Activated naive CD8-positive, alpha-beta T cell treated with anti-CD3 and anti-CD28 coated beads, Interleukin-2, amount 50 U/mL, for 24 hours (primary cell): ENCODE measurements at regions not wholly inside any gene's neighbourhood (a gene's known extent, or its start where the extent isn't known, plus 50 kb on each side); places are given as distances from the start of the nearest gene placed in this dataset.

ENCODE experiments used
- ATAC-seq: fragments of 150-1000 bp; cut with Tn5 transposase; one replicate; pipeline ENCODE4 v1.10.0; 2021
- DNase-seq: peaks from one replicate; pipeline ENCODE4 v3.0.0; 2021
- H3K27ac Mint-ChIP-seq: one replicate; pipeline ENCODE4 v1.8.0; 2021; ENCODE audit warnings: mild to moderate bottlenecking, mixed read lengths
- H3K27me3 Mint-ChIP-seq: one replicate; pipeline ENCODE4 v1.8.0; 2021; ENCODE audit warnings: mixed read lengths
- H3K36me3 Mint-ChIP-seq: one replicate; pipeline ENCODE4 v1.8.0; 2021; ENCODE audit warnings: low read depth, mixed read lengths
- H3K4me1 Mint-ChIP-seq: one replicate; pipeline ENCODE4 v1.8.0; 2021; ENCODE audit warnings: mixed read lengths
- H3K4me3 Mint-ChIP-seq: one replicate; pipeline ENCODE4 v1.8.0; 2021; ENCODE audit warnings: mild to moderate bottlenecking, moderate library complexity, mixed read lengths
- H3K9me3 Mint-ChIP-seq: one replicate; pipeline ENCODE4 v1.8.0; 2021; ENCODE audit warnings: mixed read lengths

DNA sequence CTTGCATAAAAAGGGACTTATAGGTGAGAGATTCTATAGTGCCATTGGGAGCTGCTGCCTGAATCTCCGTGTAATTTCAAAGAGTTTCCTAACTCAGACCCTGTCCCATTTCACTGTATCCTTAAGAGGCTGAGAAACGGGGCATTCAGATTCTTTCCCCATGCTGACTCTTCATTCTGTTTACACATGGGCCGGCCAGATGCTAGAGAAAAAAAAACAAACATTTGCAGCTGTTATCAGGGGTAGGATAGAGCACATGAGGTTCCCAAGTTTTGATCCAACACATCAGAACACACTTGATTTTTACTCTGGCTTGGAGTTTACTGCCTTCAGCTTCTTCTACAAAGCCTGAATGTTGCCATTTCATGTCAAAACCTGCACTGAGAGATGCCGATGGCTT lies 215.9 kb upstream of the TPRG1 start:
- Mint-ChIP-seq H3K36me3 (no peaks in the 10 kb centered on the region), H3K4me1 (peaks cover 34% of the 10 kb centered on the region), H3K27ac (no peak overlapping the region), H3K9me3 (no peaks in the 10 kb centered on the region), H3K27me3 (no peaks in the 10 kb centered on the region), H3K4me3 (no peak overlapping the region)
- ATAC-seq (no peak), DNase-seq (no peak)

DNA sequence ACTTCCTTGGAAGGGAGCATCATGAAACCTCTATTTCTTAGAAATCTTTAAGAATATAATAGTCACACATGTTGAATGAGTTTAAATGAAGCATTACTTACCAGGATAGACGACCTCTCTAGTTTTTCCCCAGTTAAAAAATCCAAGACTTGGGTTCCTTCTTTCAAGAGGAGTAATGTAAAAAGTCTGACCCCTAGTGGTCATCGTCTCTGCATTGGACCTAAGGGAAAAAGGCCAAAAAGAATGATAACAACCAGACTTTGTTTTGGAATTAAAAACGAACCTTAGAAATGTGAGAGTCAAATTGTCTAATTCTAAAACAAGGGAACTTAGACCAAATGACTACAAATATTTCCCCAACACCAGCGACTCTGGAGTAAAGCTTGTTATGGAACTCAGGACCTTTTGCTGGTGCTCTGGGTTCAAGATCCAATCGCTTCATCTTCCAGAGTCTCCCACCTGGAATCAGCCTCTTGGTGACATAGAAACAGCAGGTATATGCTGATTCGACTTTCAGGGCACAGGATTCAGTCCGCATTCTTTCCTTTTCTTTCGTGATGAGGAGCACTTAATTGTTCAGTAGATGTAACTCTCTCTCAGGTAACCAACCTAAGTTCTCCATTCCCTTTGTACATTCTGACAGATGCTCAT lies 214.8 kb upstream of the TPRG1 start:
- ATAC-seq (peak; percentile 8), DNase-seq (no peak)
- H3K4me1 Mint-ChIP-seq = peaks cover 27% of the 10 kb centered on the region
- no peak overlapping the region for H3K4me3 Mint-ChIP-seq
- no peaks in the 10 kb centered on the region for H3K36me3 Mint-ChIP-seq
- H3K9me3 Mint-ChIP-seq = no peaks in the 10 kb centered on the region
- no peaks in the 10 kb centered on the region for H3K27me3 Mint-ChIP-seq
- no peak overlapping the region for H3K27ac Mint-ChIP-seq

DNA sequence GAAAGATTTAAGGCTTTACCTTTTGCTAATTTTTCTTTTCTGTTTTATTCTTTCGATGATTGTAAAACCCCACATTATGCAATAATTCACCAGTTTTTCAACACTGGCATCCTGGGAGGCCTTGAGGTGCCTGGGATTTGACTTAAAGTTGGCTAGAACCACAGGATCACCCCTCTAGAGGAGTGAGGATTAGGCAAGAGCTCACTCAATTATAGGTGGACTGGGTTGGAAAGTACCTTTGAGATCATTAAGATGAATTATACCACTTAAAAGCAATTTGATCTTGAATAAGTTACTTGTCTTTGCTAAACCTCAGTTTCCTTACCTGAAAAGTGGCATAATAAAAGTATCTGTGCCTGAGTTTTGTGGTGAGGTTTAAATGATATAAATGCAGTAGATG lies 212.8 kb upstream of the TPRG1 start:
- ATAC-seq = no peak
- no peak overlapping the region for H3K27ac Mint-ChIP-seq

DNA sequence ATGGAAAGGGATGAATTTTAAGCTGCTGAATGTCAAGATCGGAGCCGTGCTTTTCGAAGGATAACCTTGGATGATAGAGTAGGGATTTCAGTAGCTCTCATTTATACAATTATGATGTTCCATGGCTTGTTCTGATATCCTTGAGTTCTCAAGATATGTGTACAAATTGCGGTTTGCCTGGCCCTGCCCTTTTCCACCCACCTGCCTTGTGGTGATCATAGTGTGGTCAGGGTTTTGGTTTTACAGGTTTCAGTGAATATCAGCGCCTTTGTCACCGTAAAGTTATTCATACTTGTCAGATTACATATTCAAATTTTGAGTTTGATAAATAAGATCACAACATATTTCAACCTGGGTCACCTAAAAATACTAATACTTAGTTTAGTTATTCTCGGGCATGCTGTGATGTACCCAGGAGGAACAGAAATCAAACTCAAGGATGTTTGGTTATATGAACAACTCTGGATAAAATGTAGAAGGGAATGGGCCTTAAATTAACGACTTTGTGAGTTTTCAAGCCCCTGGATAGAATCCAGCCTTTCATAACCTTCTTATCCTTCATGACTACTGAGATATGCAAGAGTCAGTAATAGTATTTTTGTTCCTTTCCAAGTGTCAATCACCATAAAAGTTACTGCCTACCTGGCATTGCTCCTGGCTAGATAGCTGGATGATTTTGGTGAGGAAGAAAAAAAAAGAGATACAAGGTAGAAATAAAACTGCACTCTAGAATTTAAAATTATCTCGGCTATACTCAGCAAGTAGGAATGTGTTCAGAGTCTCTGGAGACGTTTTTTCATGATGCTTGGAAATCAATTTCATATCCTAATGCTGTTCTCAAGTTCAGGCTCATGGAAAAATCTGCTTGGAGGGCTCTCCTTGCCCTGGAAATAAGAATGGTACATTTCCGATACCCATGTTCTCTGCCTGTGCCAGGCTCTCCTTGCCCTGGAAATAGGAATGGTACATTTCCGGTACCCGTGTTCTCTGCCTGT lies 209.2 kb upstream of the TPRG1 start:
- no peaks in the 10 kb centered on the region for H3K9me3 Mint-ChIP-seq
- no peak overlapping the region for H3K4me3 Mint-ChIP-seq
- peaks cover 13% of the 10 kb centered on the region for H3K4me1 Mint-ChIP-seq
- H3K27ac Mint-ChIP-seq = peak overlapping the region; percentile 33
- no peaks in the 10 kb centered on the region for H3K36me3 Mint-ChIP-seq
- peaks cover 7% of the 10 kb centered on the region for H3K27me3 Mint-ChIP-seq
- ATAC-seq (no peak), DNase-seq (no peak)

More for the DNA sequence above, 212.8 kb upstream of the TPRG1 start:
- no peaks in the 10 kb centered on the region for H3K9me3 Mint-ChIP-seq
- no peak overlapping the region for H3K4me3 Mint-ChIP-seq
- no peak for DNase-seq
- H3K36me3 Mint-ChIP-seq = no peaks in the 10 kb centered on the region
- peaks cover 7% of the 10 kb centered on the region for H3K27me3 Mint-ChIP-seq
- peaks cover 33% of the 10 kb centered on the region for H3K4me1 Mint-ChIP-seq

DNA sequence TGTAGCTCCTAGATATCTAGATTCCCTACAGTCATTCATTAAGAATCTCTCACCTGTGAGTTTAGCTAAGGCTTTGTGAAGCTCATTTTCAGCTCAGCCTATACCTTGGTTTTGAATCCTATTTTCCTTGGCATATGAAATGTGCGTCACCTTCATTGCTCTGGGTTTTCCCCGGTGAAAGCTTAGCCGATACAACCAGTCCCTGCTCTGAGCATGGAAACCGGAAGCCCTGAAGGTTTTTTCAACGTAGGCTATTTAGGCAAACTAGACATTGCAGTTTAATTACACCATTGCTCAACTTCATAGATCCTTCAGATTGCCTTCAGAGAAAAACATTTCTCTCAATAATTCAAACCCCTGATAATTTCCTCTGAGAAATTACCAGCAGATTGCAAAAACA lies 206.8 kb upstream of the TPRG1 start:
- H3K9me3 Mint-ChIP-seq = no peaks in the 10 kb centered on the region
- no peak overlapping the region for H3K4me3 Mint-ChIP-seq

DNA sequence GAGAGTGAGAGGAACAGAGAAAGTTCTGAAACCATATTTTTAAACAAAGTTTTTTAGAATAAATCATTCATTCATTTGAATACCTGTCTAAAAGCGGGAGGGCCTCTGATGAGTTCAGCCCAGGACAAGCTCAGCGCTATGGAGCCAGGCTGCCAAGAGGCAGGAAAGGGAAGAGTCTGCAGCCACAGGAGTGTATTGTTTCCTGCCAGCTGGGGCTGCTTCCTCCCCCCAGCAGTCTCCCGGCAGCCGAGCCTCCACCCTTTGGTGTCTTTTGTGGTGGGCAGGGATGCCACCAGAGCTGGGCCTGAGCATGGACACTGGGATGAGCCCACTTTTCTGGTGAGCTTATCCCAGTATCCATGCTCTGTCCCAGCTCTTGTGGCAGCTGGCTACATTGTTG lies 199.5 kb upstream of the TPRG1 start:
- DNase-seq (no peak), ATAC-seq (no peak)
- Mint-ChIP-seq H3K36me3 (no peaks in the 10 kb centered on the region), H3K4me3 (no peak overlapping the region), H3K27ac (no peak overlapping the region), H3K9me3 (no peaks in the 10 kb centered on the region), H3K4me1 (peaks cover 15% of the 10 kb centered on the region), H3K27me3 (peaks cover 14% of the 10 kb centered on the region)

More for the DNA sequence above, 206.8 kb upstream of the TPRG1 start:
- Mint-ChIP-seq H3K36me3 (no peaks in the 10 kb centered on the region), H3K27ac (no peak overlapping the region), H3K27me3 (peaks cover 7% of the 10 kb centered on the region), H3K4me1 (peaks cover 9% of the 10 kb centered on the region)
- DNase-seq = no peak
- no peak for ATAC-seq

DNA sequence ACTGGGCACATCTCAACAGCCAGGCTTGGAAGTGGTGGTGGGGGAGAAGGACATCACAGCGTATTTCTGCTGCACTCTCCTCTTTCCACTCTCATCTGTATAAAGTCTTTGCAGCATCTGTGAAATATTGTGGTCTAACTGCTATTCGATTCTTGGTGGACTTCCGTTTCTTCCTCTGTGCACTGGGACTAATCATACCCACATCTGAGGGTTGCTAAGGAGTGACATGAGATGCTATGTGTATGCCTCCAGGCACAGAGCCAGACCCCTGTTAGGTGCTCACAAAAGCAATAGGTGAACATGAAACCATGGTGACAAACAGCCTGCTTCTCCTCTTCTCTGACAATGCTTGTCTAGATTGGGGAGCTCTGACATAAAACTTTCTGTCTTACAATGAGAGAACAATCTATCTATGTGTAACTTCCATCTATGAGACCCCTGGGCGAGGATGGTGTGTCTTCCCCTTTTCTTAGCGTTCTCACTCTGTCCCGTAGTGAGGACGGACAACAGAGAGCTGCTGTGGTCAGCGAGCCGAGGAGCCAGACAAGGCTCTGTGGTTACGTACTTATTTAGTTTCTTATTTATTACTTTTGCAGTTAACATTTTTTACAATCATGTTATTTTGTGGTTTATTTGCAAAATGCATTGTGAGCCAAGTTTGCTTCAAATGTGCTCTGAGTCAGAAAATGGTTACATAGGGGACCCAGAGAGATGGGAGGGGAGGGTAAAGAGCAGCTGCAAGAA lies 196.7 kb upstream of the TPRG1 start:
- no peaks in the 10 kb centered on the region for H3K9me3 Mint-ChIP-seq
- no peaks in the 10 kb centered on the region for H3K36me3 Mint-ChIP-seq
- H3K4me1 Mint-ChIP-seq = peaks cover 15% of the 10 kb centered on the region
- no peak for DNase-seq
- H3K4me3 Mint-ChIP-seq = no peak overlapping the region
- peak; percentile 80 for ATAC-seq
- H3K27ac Mint-ChIP-seq = peak overlapping the region; percentile 28
- H3K27me3 Mint-ChIP-seq = peaks cover 14% of the 10 kb centered on the region

DNA sequence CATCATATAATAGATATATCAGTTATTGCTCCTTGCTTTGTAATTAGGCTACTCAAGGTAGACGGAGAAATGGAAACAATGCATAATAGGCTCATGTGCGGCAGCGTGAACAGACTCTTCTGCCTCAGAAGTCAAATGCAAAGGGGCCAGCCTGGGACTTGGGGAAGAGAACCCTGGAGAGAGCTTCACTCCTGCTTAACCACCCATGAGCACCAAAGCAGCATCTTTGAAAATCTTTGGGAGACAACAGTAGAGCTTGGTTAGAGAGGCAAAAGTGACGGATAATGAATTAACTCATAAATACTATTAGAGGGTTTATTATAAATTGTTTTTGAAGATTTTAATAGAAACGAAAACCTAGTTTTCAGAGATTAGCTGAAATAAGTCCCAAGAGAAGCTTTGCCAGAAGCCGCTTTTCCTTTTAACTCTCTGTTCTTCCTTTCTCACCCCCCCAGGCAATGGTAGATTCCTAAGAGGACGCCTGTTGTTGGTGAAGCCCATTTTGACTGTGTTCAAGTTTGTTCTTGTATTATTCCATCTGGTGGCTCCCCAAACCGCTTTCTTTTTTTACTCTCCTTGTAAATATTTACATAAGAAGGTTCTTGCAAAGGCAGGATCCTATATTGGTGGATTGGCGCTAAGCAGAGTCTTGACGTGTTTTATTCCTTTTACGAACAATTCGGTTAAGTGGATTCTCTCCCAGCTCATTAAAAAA lies 196.0 kb upstream of the TPRG1 start:
- H3K4me3 Mint-ChIP-seq = no peak overlapping the region
- no peak for ATAC-seq

DNA sequence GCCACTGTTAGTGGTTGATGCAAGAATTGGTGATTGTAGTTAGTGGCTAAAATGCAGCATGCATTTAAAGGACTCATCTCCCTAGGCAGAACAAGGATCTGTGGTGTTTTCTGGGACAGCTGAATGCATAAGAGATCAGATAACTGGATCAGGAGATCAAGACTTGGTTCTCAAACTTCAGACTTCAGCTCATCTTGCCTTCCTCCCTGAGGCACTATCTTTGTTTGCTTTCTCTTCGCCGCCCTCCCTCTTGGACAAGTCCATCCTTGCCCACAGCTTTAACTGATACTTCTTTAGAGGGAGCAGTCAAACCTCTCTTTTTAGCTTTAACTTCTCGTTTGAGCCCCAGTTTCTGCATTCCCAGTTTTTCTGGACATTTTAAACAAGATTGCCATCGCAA lies 195.4 kb upstream of the TPRG1 start:
- Mint-ChIP-seq H3K9me3 (no peaks in the 10 kb centered on the region), H3K36me3 (no peaks in the 10 kb centered on the region), H3K4me1 (peaks cover 15% of the 10 kb centered on the region)

More for the DNA sequence above, 196.0 kb upstream of the TPRG1 start:
- Mint-ChIP-seq H3K36me3 (no peaks in the 10 kb centered on the region), H3K4me1 (peaks cover 15% of the 10 kb centered on the region), H3K9me3 (no peaks in the 10 kb centered on the region), H3K27me3 (peaks cover 10% of the 10 kb centered on the region), H3K27ac (no peak overlapping the region)
- no peak for DNase-seq

DNA sequence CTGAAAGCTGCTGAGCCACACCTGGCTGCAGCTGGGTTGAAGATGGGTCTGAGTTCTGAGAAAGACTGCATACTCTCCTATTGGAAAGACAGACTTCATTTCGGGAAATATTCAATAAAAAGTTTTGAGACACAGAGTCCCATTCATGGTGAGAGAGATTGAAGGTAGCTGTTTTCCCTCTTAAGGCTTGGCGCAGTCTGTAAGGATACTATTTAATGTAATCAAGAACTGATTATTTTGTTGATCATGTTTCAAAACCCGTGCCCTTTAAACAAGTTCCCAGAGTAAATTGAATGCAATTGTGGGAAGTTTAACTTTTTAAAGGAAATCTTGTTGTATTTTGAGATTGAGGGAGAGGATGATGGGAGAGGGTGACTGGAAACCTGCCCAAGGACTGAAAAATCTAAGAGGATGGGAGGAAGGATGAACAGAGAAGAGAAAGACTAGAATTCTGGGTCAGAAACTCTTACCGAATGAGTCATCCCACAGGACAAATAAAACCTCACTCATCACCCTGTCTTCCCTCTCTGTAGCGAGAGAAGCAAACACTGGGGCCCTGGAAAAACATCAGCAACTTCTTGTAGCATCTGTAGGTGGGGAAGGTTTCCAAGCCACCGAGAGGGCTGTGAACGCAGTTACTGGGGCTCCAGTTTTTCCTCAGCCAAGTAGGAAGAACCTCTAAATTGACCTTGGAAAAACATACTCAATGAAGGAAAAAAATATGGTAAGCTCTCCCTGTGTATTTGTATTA lies 193.2 kb upstream of the TPRG1 start:
- H3K4me1 Mint-ChIP-seq = peaks cover 11% of the 10 kb centered on the region
- no peaks in the 10 kb centered on the region for H3K9me3 Mint-ChIP-seq
- no peaks in the 10 kb centered on the region for H3K36me3 Mint-ChIP-seq
- ATAC-seq (no peak), DNase-seq (no peak)
- H3K4me3 Mint-ChIP-seq = no peak overlapping the region
- H3K27me3 Mint-ChIP-seq = no peaks in the 10 kb centered on the region
- no peak overlapping the region for H3K27ac Mint-ChIP-seq

More for the DNA sequence above, 195.4 kb upstream of the TPRG1 start:
- H3K27ac Mint-ChIP-seq = no peak overlapping the region
- DNase-seq (no peak), ATAC-seq (no peak)
- peaks cover 5% of the 10 kb centered on the region for H3K27me3 Mint-ChIP-seq
- no peak overlapping the region for H3K4me3 Mint-ChIP-seq

DNA sequence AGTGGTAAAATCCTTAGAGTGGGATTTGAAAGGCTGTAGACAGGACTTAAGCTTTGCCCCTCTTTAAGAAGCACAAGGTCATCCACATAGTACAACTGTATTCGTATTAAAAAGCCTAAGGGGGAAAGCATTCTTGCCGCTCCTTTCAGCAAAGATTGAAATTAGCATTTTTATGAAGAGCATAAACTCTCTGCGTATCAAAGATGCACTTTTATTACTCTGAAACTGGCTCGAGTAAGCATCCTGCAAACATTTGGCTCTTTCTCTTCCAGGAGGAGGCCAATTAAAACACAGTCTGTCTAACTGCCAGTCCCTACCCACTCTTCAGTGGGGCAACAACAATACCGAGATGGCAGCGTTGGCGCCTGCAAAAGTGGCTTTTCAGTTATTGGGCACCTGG lies 192.5 kb upstream of the TPRG1 start:
- Mint-ChIP-seq H3K36me3 (no peaks in the 10 kb centered on the region), H3K27me3 (no peaks in the 10 kb centered on the region), H3K27ac (no peak overlapping the region), H3K9me3 (no peaks in the 10 kb centered on the region), H3K4me3 (no peak overlapping the region), H3K4me1 (peaks cover 11% of the 10 kb centered on the region)
- ATAC-seq (no peak), DNase-seq (no peak)

DNA sequence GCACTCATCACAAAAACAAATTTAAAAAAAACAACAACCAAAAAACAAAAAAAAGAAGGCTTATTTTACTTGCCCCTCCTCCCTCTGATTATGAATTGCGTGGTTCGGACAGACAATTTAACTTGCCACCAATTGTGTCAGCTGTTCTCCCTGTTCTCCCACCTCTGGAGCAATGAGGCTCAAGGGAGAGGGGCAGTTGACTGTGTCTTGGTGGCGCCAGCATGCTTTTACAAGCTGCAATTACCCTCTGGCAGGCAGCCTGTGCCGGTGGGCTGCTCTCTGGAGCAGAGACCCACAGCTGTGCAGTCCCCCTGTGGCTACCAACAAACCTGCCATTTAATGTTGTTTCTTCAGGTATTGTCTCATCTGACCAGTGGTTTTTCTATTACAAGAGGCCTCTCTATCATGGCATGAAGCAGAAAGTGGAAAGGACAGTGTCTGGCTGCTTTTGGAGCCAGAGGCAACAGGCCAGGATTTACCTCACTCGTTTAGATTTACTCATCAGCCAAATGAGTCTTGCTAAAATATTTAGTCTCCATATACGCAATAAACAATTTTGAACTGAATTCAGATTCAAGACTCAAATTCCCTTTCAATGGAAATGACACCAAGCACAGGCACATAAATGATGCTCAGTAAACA lies 192.0 kb upstream of the TPRG1 start:
- no peak overlapping the region for H3K27ac Mint-ChIP-seq
- no peak for ATAC-seq
- no peaks in the 10 kb centered on the region for H3K27me3 Mint-ChIP-seq
- H3K4me1 Mint-ChIP-seq = peaks cover 7% of the 10 kb centered on the region
- DNase-seq = no peak
- H3K4me3 Mint-ChIP-seq = no peak overlapping the region
- H3K36me3 Mint-ChIP-seq = no peaks in the 10 kb centered on the region
- no peaks in the 10 kb centered on the region for H3K9me3 Mint-ChIP-seq

DNA sequence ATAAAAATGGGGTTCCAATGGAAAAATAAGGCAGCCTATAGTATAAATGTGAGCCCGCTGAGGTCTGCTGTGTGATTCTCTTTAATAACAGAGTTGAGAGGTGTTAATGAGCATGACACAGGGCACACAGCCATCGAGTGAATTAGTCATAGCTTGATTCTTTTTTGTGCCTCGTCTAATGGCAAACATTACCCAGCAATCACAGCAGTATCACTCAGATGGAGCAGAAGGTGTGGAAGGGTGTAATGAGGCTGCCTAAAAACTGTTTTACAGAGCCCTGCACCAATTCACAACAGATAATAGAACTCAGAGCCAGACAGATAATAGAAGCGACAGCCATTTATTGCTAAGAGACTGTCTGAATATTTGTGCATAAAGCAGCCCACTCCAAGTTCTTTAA lies 178.6 kb upstream of the TPRG1 start:
- Mint-ChIP-seq H3K4me3 (no peak overlapping the region), H3K9me3 (no peaks in the 10 kb centered on the region), H3K27ac (no peak overlapping the region), H3K36me3 (no peaks in the 10 kb centered on the region), H3K4me1 (no peaks in the 10 kb centered on the region), H3K27me3 (peaks cover 3% of the 10 kb centered on the region)
- ATAC-seq (no peak), DNase-seq (no peak)
